ENCODE measurements at regions not wholly inside any gene's neighbourhood (a gene's known extent, or its start where the extent isn't known, plus 50 kb on each side); places are given as distances from the start of the nearest gene placed in this dataset.

DNA sequence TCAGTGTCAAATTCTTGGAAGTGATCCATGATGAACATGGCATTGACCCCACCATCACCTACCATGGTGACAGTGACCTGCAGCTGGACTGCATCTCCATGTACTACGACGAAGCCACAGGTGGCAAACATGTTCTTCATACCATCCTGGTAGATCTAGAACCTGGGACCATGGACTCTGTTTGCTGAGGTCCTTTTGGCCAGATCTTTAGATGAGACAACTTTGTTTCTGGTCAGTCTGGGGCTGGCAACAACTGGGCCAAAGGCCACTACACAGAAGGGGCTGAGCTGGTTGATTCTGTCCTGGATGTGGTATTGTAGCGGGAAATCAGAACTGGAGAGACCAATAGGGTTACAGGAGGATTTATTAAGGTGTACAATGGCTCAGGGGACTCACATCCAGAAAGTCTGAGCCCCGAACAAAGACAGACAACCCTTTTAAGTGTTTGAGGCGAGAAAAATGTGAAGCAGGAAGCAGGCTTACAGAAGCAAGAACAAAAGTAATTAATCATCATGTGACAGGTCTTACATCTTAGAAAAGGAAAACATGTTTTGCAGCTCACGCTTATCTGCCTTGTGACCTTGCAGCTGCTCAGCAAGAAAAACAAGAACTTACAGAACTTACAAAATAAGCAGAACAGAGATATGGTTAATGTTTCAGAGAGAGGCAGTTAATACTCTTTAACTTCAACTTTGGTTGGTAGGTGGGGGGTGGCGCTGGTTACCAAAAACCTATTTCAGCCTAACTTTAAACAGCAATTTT lies 58.8 kb upstream of the MOCS1 start:
- DNase-seq (ENCODE audit: low read depth): no peak
